Stomach (tissue), 4 donors: ENCODE measurements at regions not wholly inside any gene's neighbourhood (a gene's known extent, or its start where the extent isn't known, plus 50 kb on each side); places are given as distances from the start of the nearest gene placed in this dataset.

Experiments used
- CTCF ChIP-seq, 7 experiments: fragments of 450-650 bp in 4 of 7; fragments of 200-600 bp in 3 of 7; sonication (generic) in 3 of 7; IDR thresholded peaks; one replicate each; pipeline ENCODE4 v1.5.1; 2016 to 2019; ENCODE audit warnings: antibody characterized with exemption in 7 of 7, control low read depth in 2 of 7, mild to moderate bottlenecking in 1 of 7
- POLR2A ChIP-seq, 4 donors: fragments of 450-650 bp; IDR thresholded peaks; one replicate each; pipeline ENCODE4 v1.6.1; 2016; ENCODE audit warnings: antibody characterized with exemption in 4 of 4, control low read depth in 2 of 4, mild to moderate bottlenecking in 1 of 4, moderate library complexity in 1 of 4

GRCh38 chr5:97918620-97919019 lies 735.6 kb upstream of the RIOK2 start:
- TF ChIP-seq POLR2A (IDR thresholded peaks at IDR 0.05) (no peak), CTCF (IDR thresholded peaks at IDR 0.05) (no peak)
